ENCODE measurements at regions not wholly inside any gene's neighbourhood (a gene's known extent, or its start where the extent isn't known, plus 50 kb on each side); places are given as distances from the start of the nearest gene placed in this dataset.

DNA sequence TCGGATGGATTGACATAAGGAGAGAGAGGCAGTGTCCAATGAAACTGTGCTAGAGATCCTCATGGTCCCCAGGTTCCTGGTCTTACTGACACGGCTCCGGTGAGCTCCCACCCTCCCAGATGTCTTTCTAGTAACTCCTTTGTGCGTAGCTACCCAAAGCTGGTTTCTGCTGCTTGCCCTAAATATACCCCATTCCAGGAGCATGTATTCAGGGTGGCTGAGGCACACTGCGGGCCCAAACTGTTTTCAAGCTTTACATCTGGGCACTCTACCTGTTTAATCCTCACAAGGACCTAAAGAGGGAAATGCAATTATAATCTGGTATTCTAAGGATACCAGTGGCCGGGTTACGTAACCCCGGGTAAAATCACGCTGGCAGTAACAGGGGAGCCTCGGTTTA lies 161.2 kb upstream of the NSMCE3 start:
- TF ChIP-seq, protein P1, sequence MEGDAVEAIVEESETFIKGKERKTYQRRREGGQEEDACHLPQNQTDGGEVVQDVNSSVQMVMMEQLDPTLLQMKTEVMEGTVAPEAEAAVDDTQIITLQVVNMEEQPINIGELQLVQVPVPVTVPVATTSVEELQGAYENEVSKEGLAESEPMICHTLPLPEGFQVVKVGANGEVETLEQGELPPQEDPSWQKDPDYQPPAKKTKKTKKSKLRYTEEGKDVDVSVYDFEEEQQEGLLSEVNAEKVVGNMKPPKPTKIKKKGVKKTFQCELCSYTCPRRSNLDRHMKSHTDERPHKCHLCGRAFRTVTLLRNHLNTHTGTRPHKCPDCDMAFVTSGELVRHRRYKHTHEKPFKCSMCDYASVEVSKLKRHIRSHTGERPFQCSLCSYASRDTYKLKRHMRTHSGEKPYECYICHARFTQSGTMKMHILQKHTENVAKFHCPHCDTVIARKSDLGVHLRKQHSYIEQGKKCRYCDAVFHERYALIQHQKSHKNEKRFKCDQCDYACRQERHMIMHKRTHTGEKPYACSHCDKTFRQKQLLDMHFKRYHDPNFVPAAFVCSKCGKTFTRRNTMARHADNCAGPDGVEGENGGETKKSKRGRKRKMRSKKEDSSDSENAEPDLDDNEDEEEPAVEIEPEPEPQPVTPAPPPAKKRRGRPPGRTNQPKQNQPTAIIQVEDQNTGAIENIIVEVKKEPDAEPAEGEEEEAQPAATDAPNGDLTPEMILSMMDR (conservative IDR thresholded peaks at IDR 0.05 in 1 of 2, IDR thresholded peaks at IDR 0.05 in 1 of 2; ENCODE audit: low read depth in 1 of 2, low read length in 2 of 2): no peak
- TF ChIP-seq EZH2 (IDR thresholded peaks at IDR 0.05; ENCODE audit: low read length, missing control alignments): no peak

Data from fibroblast of lung (primary cell).